ENCODE measurements at regions not wholly inside any gene's neighbourhood (a gene's known extent, or its start where the extent isn't known, plus 50 kb on each side); places are given as distances from the start of the nearest gene placed in this dataset.

DNA sequence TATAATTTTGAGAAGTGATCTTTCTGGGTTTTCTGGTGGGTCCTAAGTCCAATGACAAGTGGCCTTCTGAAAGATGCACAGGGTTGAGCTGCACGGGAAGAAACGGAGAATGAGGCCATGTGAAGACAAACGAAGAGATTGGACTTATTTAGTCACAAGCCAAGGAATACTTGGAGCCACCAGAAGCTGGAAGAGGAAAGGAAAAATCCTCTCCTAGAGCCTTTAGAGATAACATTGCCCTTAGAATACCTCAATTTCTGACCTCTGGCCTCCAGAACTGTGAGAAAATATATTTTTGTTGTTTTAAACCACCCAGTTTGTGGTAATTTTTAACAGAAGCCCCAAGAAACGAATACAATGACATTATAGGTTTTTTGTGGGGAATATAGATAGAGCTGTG lies 360.5 kb upstream of the TARS1 start:
- no peak overlapping the region for H3K4me3 ChIP-seq
- H3K36me3 ChIP-seq (ENCODE audit: low read depth) = no peaks in the 10 kb centered on the region
- H3F3A ChIP-seq (ENCODE audit: insufficient read depth, low read depth) = no peaks in the 10 kb centered on the region
- BruUV-seq (replicated peaks) = no TSS peak
- no peak overlapping the region for H3K27ac ChIP-seq
- no peak overlapping the region for H2AFZ ChIP-seq
- ChIA-PET POLR2A (ENCODE audit: unreplicated experiment) (no interaction called here), CTCF (no interaction called here)
- intact Hi-C loops (cut with micrococcal nuclease; ENCODE audit: unreplicated experiment) = no loop called here
- H3K4me1 ChIP-seq (replicated peaks; ENCODE audit: insufficient read depth) = no peaks in the 10 kb centered on the region
- H3K79me2 ChIP-seq (ENCODE audit: low read depth) = no peaks in the 10 kb centered on the region
- H3K9me3 ChIP-seq (ENCODE audit: insufficient read depth, low read depth) = no peaks in the 10 kb centered on the region
- no peaks in the 10 kb centered on the region for H3K27me3 ChIP-seq (ENCODE audit: insufficient read depth, low read depth)
- DNase-seq = no peak
- H4K20me1 ChIP-seq (ENCODE audit: insufficient read depth) = no peaks in the 10 kb centered on the region
- TF ChIP-seq, protein P1, sequence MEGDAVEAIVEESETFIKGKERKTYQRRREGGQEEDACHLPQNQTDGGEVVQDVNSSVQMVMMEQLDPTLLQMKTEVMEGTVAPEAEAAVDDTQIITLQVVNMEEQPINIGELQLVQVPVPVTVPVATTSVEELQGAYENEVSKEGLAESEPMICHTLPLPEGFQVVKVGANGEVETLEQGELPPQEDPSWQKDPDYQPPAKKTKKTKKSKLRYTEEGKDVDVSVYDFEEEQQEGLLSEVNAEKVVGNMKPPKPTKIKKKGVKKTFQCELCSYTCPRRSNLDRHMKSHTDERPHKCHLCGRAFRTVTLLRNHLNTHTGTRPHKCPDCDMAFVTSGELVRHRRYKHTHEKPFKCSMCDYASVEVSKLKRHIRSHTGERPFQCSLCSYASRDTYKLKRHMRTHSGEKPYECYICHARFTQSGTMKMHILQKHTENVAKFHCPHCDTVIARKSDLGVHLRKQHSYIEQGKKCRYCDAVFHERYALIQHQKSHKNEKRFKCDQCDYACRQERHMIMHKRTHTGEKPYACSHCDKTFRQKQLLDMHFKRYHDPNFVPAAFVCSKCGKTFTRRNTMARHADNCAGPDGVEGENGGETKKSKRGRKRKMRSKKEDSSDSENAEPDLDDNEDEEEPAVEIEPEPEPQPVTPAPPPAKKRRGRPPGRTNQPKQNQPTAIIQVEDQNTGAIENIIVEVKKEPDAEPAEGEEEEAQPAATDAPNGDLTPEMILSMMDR (conservative IDR thresholded peaks at IDR 0.05) = no peak
- H3K9me2 ChIP-seq (ENCODE audit: insufficient read depth) = no peaks in the 10 kb centered on the region
- no peak overlapping the region for H3K4me2 ChIP-seq

DNA sequence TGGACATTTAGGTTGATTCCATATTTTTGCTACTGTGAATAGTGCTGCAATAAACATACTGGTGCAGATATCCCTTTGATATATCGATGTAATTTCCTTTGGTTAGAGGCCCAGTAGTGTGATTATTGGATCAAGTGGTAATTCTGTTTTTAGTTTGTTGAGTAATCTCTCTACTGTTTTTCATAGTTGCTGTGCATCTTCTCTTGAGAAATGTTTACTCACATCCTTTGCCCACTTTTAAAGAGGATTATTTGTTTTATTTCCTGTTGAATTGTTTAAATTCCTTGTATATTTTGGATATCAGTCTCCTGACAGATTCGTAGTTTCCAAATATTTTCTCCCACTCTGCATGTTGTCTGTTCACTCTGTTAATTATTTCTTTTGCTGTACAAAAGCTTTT lies 352.6 kb upstream of the TARS1 start:
- intact Hi-C loops (cut with micrococcal nuclease; ENCODE audit: unreplicated experiment) = no loop called here
- POLR2A ChIA-PET (ENCODE audit: unreplicated experiment) = no interaction called here
- no peaks in the 10 kb centered on the region for H3F3A ChIP-seq (ENCODE audit: insufficient read depth, low read depth)
- H3K36me3 ChIP-seq (ENCODE audit: low read depth) = no peaks in the 10 kb centered on the region
- H3K27me3 ChIP-seq (ENCODE audit: insufficient read depth, low read depth) = no peaks in the 10 kb centered on the region
- H3K4me2 ChIP-seq = no peak overlapping the region
- H3K9me3 ChIP-seq (ENCODE audit: insufficient read depth, low read depth) = 0 out of 2 replicates have a peak, but pooled peaks cover 3% of the 10 kb centered on the region
- H2AFZ ChIP-seq = peak overlapping the region; percentile 35; the same call in 1 of the 2 replicates
- H3K4me3 ChIP-seq = no peak overlapping the region
- H3K4me1 ChIP-seq (replicated peaks; ENCODE audit: insufficient read depth) = peaks cover 12% of the 10 kb centered on the region
- H4K20me1 ChIP-seq (ENCODE audit: insufficient read depth) = no peaks in the 10 kb centered on the region
- no peaks in the 10 kb centered on the region for H3K79me2 ChIP-seq (ENCODE audit: low read depth)
- DNase-seq = no peak
- H3K9me2 ChIP-seq (ENCODE audit: insufficient read depth) = no peaks in the 10 kb centered on the region
- CTCF ChIA-PET = interaction anchor here (0.5 to 0.6 kb wide), 2 partner anchors 348 to 599 kb away, joined by 3 to 5 read pairs; no protein-coding TSS in a partner anchor
- BruUV-seq (replicated peaks) = no TSS peak
- TF ChIP-seq, protein P1 (conservative IDR thresholded peaks at IDR 0.05) = no peak
- TF ChIP-seq EZH2 (IDR thresholded peaks at IDR 0.05; ENCODE audit: low read depth) = no peak
- no peak overlapping the region for H3K27ac ChIP-seq

DNA sequence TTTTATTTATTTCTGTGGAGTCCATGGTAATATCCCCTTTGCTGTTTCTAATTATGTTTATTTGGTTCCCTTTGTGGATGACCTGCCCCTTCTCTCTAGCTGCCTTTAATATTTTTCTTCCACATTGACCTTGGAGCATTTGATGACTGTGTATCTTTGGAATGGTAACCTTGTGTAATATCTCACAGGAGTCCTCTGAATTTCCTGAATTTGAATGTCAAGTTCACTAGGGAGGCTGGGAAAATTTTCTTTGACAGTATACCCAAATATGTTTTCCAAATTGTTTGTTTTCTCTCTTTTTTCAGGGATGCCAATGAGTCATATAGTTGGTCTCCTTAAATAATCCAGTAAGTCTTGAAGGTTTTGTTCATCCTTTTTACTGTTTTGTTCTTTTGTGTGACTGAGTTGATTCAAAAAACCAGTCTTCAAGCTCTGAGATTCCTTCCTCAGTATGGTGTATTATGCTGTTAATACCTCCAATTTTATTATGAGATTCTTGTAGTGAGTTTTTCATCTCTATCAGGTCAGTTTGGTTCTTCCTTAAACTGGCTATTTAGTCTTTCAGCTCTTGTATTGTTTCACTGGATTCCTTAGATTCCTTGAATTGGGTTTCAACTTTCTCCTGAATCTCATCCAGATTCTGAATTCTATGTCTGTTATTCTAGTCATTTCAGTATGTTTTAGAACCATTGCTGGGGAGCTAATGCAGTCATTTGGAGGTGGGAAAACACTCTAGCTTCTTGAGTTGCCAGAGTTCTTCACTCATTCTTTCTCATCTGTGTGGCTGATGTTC lies 349.0 kb upstream of the TARS1 start:
- Histone ChIP-seq H3F3A (ENCODE audit: insufficient read depth, low read depth) (no peaks in the 10 kb centered on the region), H3K27ac (0 out of 2 replicates have a peak overlapping the region, but pooled peaks have one; percentile 5), H3K4me1 (replicated peaks; ENCODE audit: insufficient read depth) (peaks cover 12% of the 10 kb centered on the region), H3K79me2 (ENCODE audit: low read depth) (no peaks in the 10 kb centered on the region), H3K27me3 (ENCODE audit: insufficient read depth, low read depth) (no peaks in the 10 kb centered on the region), H3K4me3 (no peak overlapping the region), H2AFZ (no peak overlapping the region), H3K9me2 (ENCODE audit: insufficient read depth) (0 out of 2 replicates have a peak, but pooled peaks cover 4% of the 10 kb centered on the region), H3K4me2 (peak overlapping the region; percentile 1; the same call in 1 of the 2 replicates), H4K20me1 (ENCODE audit: insufficient read depth) (no peaks in the 10 kb centered on the region), H3K36me3 (ENCODE audit: low read depth) (no peaks in the 10 kb centered on the region), H3K9me3 (ENCODE audit: insufficient read depth, low read depth) (peaks cover 10% of the 10 kb centered on the region)
- no peak for TF ChIP-seq EZH2 (IDR thresholded peaks at IDR 0.05; ENCODE audit: low read depth)
- TF ChIP-seq, protein P1 (conservative IDR thresholded peaks at IDR 0.05) = no peak
- no peak for DNase-seq
- no TSS peak for BruUV-seq (replicated peaks)
- intact Hi-C loops (cut with micrococcal nuclease; ENCODE audit: unreplicated experiment) = no loop called here
- ChIA-PET CTCF (no interaction called here), POLR2A (ENCODE audit: unreplicated experiment) (interaction anchor here (0.6 kb wide), 1 partner anchor 141 kb away, joined by 3 read pairs; no protein-coding TSS in a partner anchor)
